ENCODE measurements at regions not wholly inside any gene's neighbourhood (a gene's known extent, or its start where the extent isn't known, plus 50 kb on each side); places are given as distances from the start of the nearest gene placed in this dataset.

DNA sequence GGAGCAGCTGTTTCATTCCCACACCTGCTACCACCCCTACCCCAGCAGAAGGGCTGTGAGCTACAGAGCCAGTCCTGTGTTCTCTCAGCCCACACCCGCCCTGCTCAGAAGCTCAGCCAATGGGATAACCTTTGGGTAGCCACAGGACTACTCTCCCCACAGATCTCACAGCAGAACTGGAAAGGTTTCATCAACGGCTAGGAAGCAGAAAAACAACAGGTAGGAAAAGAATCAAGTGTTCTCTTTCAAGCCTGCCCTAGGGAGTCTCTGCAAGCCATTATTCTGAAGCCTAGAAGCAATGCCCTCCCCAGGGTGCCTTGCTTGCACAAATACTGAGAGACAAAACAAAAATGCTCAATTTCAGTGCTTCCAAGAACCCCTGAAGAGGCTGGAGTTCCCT lies 77.2 kb downstream of the TMPRSS5 start:
- no peak for TF ChIP-seq EZH2 (IDR thresholded peaks at IDR 0.05; ENCODE audit: insufficient read depth, low read length)
- TF ChIP-seq, protein P1, sequence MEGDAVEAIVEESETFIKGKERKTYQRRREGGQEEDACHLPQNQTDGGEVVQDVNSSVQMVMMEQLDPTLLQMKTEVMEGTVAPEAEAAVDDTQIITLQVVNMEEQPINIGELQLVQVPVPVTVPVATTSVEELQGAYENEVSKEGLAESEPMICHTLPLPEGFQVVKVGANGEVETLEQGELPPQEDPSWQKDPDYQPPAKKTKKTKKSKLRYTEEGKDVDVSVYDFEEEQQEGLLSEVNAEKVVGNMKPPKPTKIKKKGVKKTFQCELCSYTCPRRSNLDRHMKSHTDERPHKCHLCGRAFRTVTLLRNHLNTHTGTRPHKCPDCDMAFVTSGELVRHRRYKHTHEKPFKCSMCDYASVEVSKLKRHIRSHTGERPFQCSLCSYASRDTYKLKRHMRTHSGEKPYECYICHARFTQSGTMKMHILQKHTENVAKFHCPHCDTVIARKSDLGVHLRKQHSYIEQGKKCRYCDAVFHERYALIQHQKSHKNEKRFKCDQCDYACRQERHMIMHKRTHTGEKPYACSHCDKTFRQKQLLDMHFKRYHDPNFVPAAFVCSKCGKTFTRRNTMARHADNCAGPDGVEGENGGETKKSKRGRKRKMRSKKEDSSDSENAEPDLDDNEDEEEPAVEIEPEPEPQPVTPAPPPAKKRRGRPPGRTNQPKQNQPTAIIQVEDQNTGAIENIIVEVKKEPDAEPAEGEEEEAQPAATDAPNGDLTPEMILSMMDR (IDR thresholded peaks at IDR 0.05; ENCODE audit: insufficient read depth, low read depth, low read length) = no peak

Data from astrocyte (in vitro differentiated cells and primary cell).